GM23338 (cell line): ENCODE measurements at regions not wholly inside any gene's neighbourhood (a gene's known extent, or its start where the extent isn't known, plus 50 kb on each side); places are given as distances from the start of the nearest gene placed in this dataset.
A peak's percentile ranks its signal among the peaks of the same experiment; 100 is the strongest.

Experiments used
- ATAC-seq: fragments of 200-7000 bp; cut with Tn5 transposase; 3 replicates; pipeline ENCODE4 v1.9.1; 2020
- DNase-seq: peaks from one replicate; pipeline ENCODE4 v3.0.0-alpha.2; 2015; ENCODE audit warnings: low spot score
- H2AFZ ChIP-seq: fragments of 200-600 bp; sonication (generic); 2 replicates; pipeline ENCODE4 v1.8.0; 2016; ENCODE audit warnings: antibody characterized with exemption, mild to moderate bottlenecking, moderate library complexity
- H3F3A ChIP-seq: fragments of 200-600 bp; sonication (generic); replicated peaks from 2 replicates; pipeline ENCODE4 v1.8.0; 2017; ENCODE audit warnings: antibody characterized with exemption, mixed run types, low read depth
- H3K27ac ChIP-seq: fragments of 200-600 bp; sonication (generic); 2 replicates; pipeline ENCODE4 v1.6.1; 2016; ENCODE audit warnings: low read depth
- H3K27me3 ChIP-seq: fragments of 200-600 bp; sonication (generic); 2 replicates; pipeline ENCODE4 v1.8.0; 2016; ENCODE audit warnings: mild to moderate bottlenecking, mixed run types, moderate library complexity; ENCODE audit not compliant: insufficient read depth
- H3K36me3 ChIP-seq: fragments of 200-600 bp; sonication (generic); 2 replicates; pipeline ENCODE4 v1.8.0; 2016; ENCODE audit warnings: mild to moderate bottlenecking; ENCODE audit not compliant: insufficient read depth
- H3K4me1 ChIP-seq: fragments of 200-600 bp; sonication (generic); 2 replicates; pipeline ENCODE4 v1.8.0; 2016; ENCODE audit warnings: mild to moderate bottlenecking, moderate library complexity; ENCODE audit not compliant: insufficient read depth
- H3K4me2 ChIP-seq: fragments of 200-600 bp; sonication (generic); 2 replicates; pipeline ENCODE4 v1.7.1; 2017; ENCODE audit warnings: mixed run types
- H3K4me3 ChIP-seq: fragments of 200-600 bp; sonication (generic); 2 replicates; pipeline ENCODE4 v1.6.1; 2016; ENCODE audit warnings: mixed run types
- H3K79me2 ChIP-seq: fragments of 200-600 bp; sonication (generic); replicated peaks from 2 replicates; pipeline ENCODE4 v1.8.0; 2017; ENCODE audit warnings: mild to moderate bottlenecking; ENCODE audit not compliant: insufficient read depth
- H3K9me2 ChIP-seq: fragments of 200-600 bp; sonication (generic); 2 replicates; pipeline ENCODE4 v1.8.0; 2017; ENCODE audit not compliant: insufficient read depth
- H4K20me1 ChIP-seq: fragments of 200-600 bp; sonication (generic); replicated peaks from 2 replicates; pipeline ENCODE4 v1.8.0; 2017; ENCODE audit warnings: mild to moderate bottlenecking; ENCODE audit not compliant: insufficient read depth
- H3K27ac Mint-ChIP-seq: 2 replicates; pipeline ENCODE4 v1.8.0; 2020; ENCODE audit warnings: inconsistent platforms, mild to moderate bottlenecking, moderate library complexity, mixed read lengths
- H3K27me3 Mint-ChIP-seq: 3 replicates; pipeline ENCODE4 v1.8.0; 2022; ENCODE audit warnings: low read depth, mild to moderate bottlenecking, moderate library complexity, mixed read lengths, inconsistent platforms; ENCODE audit not compliant: insufficient read depth, poor library complexity
- H3K36me3 Mint-ChIP-seq: 3 replicates; pipeline ENCODE4 v1.8.0; 2021; ENCODE audit warnings: low read depth, mild to moderate bottlenecking, inconsistent platforms, moderate library complexity, mixed read lengths
- H3K4me1 Mint-ChIP-seq: 3 replicates; pipeline ENCODE4 v1.8.0; 2020; ENCODE audit warnings: mild to moderate bottlenecking, inconsistent platforms, mixed read lengths
- H3K4me3 Mint-ChIP-seq: 3 replicates; pipeline ENCODE4 v1.8.0; 2021; ENCODE audit warnings: moderate library complexity, mild to moderate bottlenecking, inconsistent platforms, mixed read lengths
- H3K9me3 Mint-ChIP-seq: 3 replicates; pipeline ENCODE4 v1.8.0; 2020; ENCODE audit warnings: moderate library complexity, mild to moderate bottlenecking, inconsistent platforms, mixed read lengths
- CREB1 ChIP-seq: fragments of 250-450 bp; sonication (Bioruptor Pico); IDR thresholded peaks from 2 replicates; pipeline ENCODE4 v1.5.0; 2020; ENCODE audit warnings: low read depth, mild to moderate bottlenecking, moderate library complexity
- JUNB ChIP-seq: IDR thresholded peaks from one replicate; pipeline ENCODE4 v1.6.1; 2016; ENCODE audit warnings: antibody characterized with exemption; ENCODE audit not compliant: unreplicated experiment
- POLR2AphosphoS5 ChIP-seq: IDR thresholded peaks from 2 replicates; pipeline ENCODE4 v1.6.1; 2016; ENCODE audit warnings: antibody characterized with exemption, low read depth
- STAT1 ChIP-seq: IDR thresholded peaks from one replicate; pipeline ENCODE4 v1.6.1; 2016; ENCODE audit warnings: antibody characterized with exemption; ENCODE audit not compliant: unreplicated experiment
- ZNF114 ChIP-seq: fragments of 250-450 bp; sonication (Bioruptor Pico); IDR thresholded peaks from 2 replicates; pipeline ENCODE4 v1.5.0; 2020; ENCODE audit warnings: mild to moderate bottlenecking, moderate library complexity
- ZNF331 ChIP-seq: fragments of 250-450 bp; sonication (Bioruptor Pico); IDR thresholded peaks from 2 replicates; pipeline ENCODE4 v1.5.0; 2020; ENCODE audit warnings: low read depth, mild to moderate bottlenecking, moderate library complexity
- TF ChIP-seq, protein P1 (sequence below): IDR thresholded peaks from 2 replicates; pipeline ENCODE4 v1.6.1; 2016; ENCODE audit warnings: antibody characterized with exemption
- TF ChIP-seq, protein P2 (sequence below): IDR thresholded peaks from one replicate; pipeline ENCODE4 v1.6.1; 2018; ENCODE audit warnings: antibody characterized with exemption; ENCODE audit not compliant: unreplicated experiment
- TF ChIP-seq, protein P3 (sequence below): fragments of 250-450 bp; sonication (Bioruptor Pico); IDR thresholded peaks from 2 replicates; pipeline ENCODE4 v1.5.0; 2020; ENCODE audit warnings: mild to moderate bottlenecking, moderate library complexity

- TF ChIP-seq STAT1 (no peak), POLR2AphosphoS5 (no peak)
- TF ChIP-seq, protein P1, sequence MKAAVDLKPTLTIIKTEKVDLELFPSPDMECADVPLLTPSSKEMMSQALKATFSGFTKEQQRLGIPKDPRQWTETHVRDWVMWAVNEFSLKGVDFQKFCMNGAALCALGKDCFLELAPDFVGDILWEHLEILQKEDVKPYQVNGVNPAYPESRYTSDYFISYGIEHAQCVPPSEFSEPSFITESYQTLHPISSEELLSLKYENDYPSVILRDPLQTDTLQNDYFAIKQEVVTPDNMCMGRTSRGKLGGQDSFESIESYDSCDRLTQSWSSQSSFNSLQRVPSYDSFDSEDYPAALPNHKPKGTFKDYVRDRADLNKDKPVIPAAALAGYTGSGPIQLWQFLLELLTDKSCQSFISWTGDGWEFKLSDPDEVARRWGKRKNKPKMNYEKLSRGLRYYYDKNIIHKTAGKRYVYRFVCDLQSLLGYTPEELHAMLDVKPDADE: no peak
Measured at GRCh38 chr12:13609894-13610679, 371.3 kb downstream of the GRIN2B start (continued).

DNA sequence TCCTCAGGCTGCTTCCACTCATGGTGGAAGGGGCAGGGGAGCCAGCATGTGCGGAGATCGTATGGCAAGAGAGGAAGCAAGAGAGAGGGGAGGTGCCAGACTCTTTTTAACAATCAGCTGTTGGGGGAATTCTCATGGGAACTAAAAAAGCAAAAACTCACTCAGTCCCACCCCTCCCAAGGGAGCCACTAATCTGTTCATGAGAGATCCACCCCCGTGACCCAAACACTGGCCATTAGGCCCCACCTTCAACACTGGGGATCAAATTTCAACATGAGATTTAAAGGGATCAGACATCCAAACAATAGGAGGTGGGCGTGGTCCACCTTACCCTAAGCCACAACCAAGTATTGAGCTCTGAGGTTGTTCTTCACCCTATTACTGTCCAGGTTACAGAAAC is 375.1 kb downstream of the GRIN2B start:
- ATAC-seq (peak; percentile 85), DNase-seq (peak; percentile 60)
- no peaks in the 10 kb centered on the region for H3K27me3 ChIP-seq
- no peak overlapping the region for H3K4me3 ChIP-seq
- H3K4me1 ChIP-seq: no peaks in the 10 kb centered on the region
- H3K36me3 ChIP-seq: no peaks in the 10 kb centered on the region
- H4K20me1 ChIP-seq: no peaks in the 10 kb centered on the region
- Mint-ChIP-seq H3K9me3 (no peaks in the 10 kb centered on the region), H3K36me3 (no peaks in the 10 kb centered on the region; the same call in 2 of the 3 replicates), H3K27ac (no peak overlapping the region), H3K27me3 (peaks cover 4% of the 10 kb centered on the region), H3K4me3 (no peak overlapping the region), H3K4me1 (peaks cover 5% of the 10 kb centered on the region; the same call in 2 of the 3 replicates)
- peaks cover 7% of the 10 kb centered on the region; the same call in 1 of the 2 replicates for H3K9me2 ChIP-seq
- no peak overlapping the region for H3K27ac ChIP-seq
- no peaks in the 10 kb centered on the region for H3K79me2 ChIP-seq
- H2AFZ ChIP-seq: no peak overlapping the region
- H3F3A ChIP-seq: no peaks in the 10 kb centered on the region
- peak overlapping the region; percentile 29; the same call in 1 of the 2 replicates for H3K4me2 ChIP-seq
- TF ChIP-seq, protein P1: no peak
- TF ChIP-seq, protein P2, sequence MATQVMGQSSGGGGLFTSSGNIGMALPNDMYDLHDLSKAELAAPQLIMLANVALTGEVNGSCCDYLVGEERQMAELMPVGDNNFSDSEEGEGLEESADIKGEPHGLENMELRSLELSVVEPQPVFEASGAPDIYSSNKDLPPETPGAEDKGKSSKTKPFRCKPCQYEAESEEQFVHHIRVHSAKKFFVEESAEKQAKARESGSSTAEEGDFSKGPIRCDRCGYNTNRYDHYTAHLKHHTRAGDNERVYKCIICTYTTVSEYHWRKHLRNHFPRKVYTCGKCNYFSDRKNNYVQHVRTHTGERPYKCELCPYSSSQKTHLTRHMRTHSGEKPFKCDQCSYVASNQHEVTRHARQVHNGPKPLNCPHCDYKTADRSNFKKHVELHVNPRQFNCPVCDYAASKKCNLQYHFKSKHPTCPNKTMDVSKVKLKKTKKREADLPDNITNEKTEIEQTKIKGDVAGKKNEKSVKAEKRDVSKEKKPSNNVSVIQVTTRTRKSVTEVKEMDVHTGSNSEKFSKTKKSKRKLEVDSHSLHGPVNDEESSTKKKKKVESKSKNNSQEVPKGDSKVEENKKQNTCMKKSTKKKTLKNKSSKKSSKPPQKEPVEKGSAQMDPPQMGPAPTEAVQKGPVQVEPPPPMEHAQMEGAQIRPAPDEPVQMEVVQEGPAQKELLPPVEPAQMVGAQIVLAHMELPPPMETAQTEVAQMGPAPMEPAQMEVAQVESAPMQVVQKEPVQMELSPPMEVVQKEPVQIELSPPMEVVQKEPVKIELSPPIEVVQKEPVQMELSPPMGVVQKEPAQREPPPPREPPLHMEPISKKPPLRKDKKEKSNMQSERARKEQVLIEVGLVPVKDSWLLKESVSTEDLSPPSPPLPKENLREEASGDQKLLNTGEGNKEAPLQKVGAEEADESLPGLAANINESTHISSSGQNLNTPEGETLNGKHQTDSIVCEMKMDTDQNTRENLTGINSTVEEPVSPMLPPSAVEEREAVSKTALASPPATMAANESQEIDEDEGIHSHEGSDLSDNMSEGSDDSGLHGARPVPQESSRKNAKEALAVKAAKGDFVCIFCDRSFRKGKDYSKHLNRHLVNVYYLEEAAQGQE: no peak
- TF ChIP-seq, protein P3, sequence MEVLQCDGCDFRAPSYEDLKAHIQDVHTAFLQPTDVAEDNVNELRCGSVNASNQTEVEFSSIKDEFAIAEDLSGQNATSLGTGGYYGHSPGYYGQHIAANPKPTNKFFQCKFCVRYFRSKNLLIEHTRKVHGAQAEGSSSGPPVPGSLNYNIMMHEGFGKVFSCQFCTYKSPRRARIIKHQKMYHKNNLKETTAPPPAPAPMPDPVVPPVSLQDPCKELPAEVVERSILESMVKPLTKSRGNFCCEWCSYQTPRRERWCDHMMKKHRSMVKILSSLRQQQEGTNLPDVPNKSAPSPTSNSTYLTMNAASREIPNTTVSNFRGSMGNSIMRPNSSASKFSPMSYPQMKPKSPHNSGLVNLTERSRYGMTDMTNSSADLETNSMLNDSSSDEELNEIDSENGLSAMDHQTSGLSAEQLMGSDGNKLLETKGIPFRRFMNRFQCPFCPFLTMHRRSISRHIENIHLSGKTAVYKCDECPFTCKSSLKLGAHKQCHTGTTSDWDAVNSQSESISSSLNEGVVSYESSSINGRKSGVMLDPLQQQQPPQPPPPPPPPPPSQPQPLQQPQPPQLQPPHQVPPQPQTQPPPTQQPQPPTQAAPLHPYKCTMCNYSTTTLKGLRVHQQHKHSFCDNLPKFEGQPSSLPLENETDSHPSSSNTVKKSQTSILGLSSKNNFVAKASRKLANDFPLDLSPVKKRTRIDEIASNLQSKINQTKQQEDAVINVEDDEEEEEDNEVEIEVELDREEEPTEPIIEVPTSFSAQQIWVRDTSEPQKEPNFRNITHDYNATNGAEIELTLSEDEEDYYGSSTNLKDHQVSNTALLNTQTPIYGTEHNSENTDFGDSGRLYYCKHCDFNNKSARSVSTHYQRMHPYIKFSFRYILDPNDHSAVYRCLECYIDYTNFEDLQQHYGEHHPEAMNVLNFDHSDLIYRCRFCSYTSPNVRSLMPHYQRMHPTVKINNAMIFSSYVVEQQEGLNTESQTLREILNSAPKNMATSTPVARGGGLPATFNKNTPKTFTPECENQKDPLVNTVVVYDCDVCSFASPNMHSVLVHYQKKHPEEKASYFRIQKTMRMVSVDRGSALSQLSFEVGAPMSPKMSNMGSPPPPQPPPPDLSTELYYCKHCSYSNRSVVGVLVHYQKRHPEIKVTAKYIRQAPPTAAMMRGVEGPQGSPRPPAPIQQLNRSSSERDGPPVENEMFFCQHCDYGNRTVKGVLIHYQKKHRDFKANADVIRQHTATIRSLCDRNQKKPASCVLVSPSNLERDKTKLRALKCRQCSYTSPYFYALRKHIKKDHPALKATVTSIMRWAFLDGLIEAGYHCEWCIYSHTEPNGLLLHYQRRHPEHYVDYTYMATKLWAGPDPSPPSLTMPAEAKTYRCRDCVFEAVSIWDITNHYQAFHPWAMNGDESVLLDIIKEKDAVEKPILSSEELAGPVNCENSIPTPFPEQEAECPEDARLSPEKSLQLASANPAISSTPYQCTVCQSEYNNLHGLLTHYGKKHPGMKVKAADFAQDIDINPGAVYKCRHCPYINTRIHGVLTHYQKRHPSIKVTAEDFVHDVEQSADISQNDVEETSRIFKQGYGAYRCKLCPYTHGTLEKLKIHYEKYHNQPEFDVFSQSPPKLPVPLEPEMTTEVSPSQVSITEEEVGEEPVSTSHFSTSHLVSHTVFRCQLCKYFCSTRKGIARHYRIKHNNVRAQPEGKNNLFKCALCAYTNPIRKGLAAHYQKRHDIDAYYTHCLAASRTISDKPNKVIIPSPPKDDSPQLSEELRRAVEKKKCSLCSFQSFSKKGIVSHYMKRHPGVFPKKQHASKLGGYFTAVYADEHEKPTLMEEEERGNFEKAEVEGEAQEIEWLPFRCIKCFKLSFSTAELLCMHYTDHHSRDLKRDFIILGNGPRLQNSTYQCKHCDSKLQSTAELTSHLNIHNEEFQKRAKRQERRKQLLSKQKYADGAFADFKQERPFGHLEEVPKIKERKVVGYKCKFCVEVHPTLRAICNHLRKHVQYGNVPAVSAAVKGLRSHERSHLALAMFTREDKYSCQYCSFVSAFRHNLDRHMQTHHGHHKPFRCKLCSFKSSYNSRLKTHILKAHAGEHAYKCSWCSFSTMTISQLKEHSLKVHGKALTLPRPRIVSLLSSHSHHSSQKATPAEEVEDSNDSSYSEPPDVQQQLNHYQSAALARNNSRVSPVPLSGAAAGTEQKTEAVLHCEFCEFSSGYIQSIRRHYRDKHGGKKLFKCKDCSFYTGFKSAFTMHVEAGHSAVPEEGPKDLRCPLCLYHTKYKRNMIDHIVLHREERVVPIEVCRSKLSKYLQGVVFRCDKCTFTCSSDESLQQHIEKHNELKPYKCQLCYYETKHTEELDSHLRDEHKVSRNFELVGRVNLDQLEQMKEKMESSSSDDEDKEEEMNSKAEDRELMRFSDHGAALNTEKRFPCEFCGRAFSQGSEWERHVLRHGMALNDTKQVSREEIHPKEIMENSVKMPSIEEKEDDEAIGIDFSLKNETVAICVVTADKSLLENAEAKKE (CRISPR knock-in tag): no peak
- no peak for TF ChIP-seq ZNF114 (CRISPR knock-in tag)
- TF ChIP-seq ZNF331: no peak
- no peak for TF ChIP-seq JUNB
- TF ChIP-seq CREB1 (CRISPR knock-in tag): no peak
- TF ChIP-seq POLR2AphosphoS5: no peak
